GM12878 (cell line): ENCODE measurements at regions not wholly inside any gene's neighbourhood (a gene's known extent, or its start where the extent isn't known, plus 50 kb on each side); places are given as distances from the start of the nearest gene placed in this dataset.

ENCODE experiments used
- ATAC-seq: fragments of 200-7000 bp; cut with Tn5 transposase; 3 replicates; pipeline ENCODE4 v1.9.1; 2020; ENCODE audit warnings: mild to moderate bottlenecking, moderate library complexity
- BruUV-seq: library from RNA; stranded (reverse); fragments of 400-500 nt; replicated peaks from 2 replicates; lab custom pipeline; 2021; lab: Mats Ljungman, UMichigan
- CTCF ChIA-PET: fragments of 300-600 bp; sonication (Branson Sonifier 250); formaldehyde crosslinking; extraction: SDS; loops from one replicate; lab custom pipeline; 2021; ENCODE audit warnings: inconsistent platforms; lab: Yijun Ruan, JAX
- POLR2A ChIA-PET: fragments of 350-600 bp; formaldehyde crosslinking; extraction: SDS; loops from one replicate; lab custom pipeline; 2021; ENCODE audit warnings: inconsistent platforms; lab: Charles Lee
- RAD21 ChIA-PET: fragments of 300-600 bp; sonication (Branson Sonifier 250); formaldehyde crosslinking; loops from one replicate; lab custom pipeline; 2023; ENCODE audit warnings: antibody characterized with exemption; ENCODE audit not compliant: unreplicated experiment; lab: Charles Lee
- SMC1A ChIA-PET: fragments of 300-600 bp; sonication (Branson Sonifier 250); formaldehyde crosslinking; loops from one replicate; lab custom pipeline; 2023; ENCODE audit not compliant: unreplicated experiment, uncharacterized antibody; lab: Charles Lee
- DNase-seq: peaks from one replicate; pipeline ENCODE4 v3.0.0-alpha.2; 2011; ENCODE audit warnings: low read depth, low spot score
- FAIRE-seq: peaks from 3 replicates; lab custom pipeline; 2011; peaks lifted over from hg19 to GRCh38; lab: Jason Lieb, UNC
- H2AFZ ChIP-seq: 2 replicates; pipeline ENCODE4 v1.6.0; 2011; ENCODE audit warnings: low read depth, low read length, control low read depth; ENCODE audit not compliant: control insufficient read depth
- H3K27ac ChIP-seq: 2 replicates; pipeline ENCODE4 v1.5.1; 2011; ENCODE audit warnings: control low read depth; ENCODE audit not compliant: control insufficient read depth, insufficient read depth
- H3K27me3 ChIP-seq, 2 experiments: replicated peaks in 1 of 2; 2 replicates each; pipeline versions ENCODE4 v1.6.0 to v1.6.1; 2011; ENCODE audit warnings: low read length in 1 of 2; ENCODE audit not compliant: control insufficient read depth in 2 of 2, insufficient read depth in 2 of 2
- H3K36me3 ChIP-seq, 2 experiments: 2 replicates each; pipeline ENCODE4 v1.5.1; 2011; ENCODE audit warnings: low read length in 1 of 2; ENCODE audit not compliant: control insufficient read depth in 2 of 2, insufficient read depth in 2 of 2
- H3K4me1 ChIP-seq: 2 replicates; pipeline ENCODE4 v1.6.1; 2011; ENCODE audit warnings: mild to moderate bottlenecking, low read length, moderate library complexity, mixed read lengths; ENCODE audit not compliant: control insufficient read depth, insufficient read depth
- H3K4me2 ChIP-seq: 2 replicates; pipeline ENCODE4 v1.6.0; 2011; ENCODE audit warnings: control low read depth; ENCODE audit not compliant: control insufficient read depth, insufficient read depth
- H3K4me3 ChIP-seq: fragments of 200-600 bp; sonication (generic); 2 replicates; pipeline ENCODE4 v1.5.1; 2016
- H3K79me2 ChIP-seq: 2 replicates; pipeline ENCODE4 v1.6.0; 2011; ENCODE audit warnings: low read length; ENCODE audit not compliant: control insufficient read depth, insufficient read depth
- H3K9ac ChIP-seq: 2 replicates; pipeline ENCODE4 v1.8.0; 2011; ENCODE audit warnings: low read length, control low read depth, mixed read lengths; ENCODE audit not compliant: control insufficient read depth, insufficient read depth
- H3K9me3 ChIP-seq: replicated peaks from 3 replicates; pipeline ENCODE4 v1.5.1; 2011; ENCODE audit warnings: mild to moderate bottlenecking, low read length; ENCODE audit not compliant: control insufficient read depth, insufficient read depth
- H4K20me1 ChIP-seq: 2 replicates; pipeline ENCODE4 v1.6.0; 2011; ENCODE audit not compliant: control insufficient read depth, insufficient read depth
- EGR1 ChIP-seq, 2 experiments: IDR thresholded peaks; 1 replicate in 1 of 2; 2 replicates in 1 of 2; pipeline ENCODE4 v1.6.1; 2011 to 2012; ENCODE audit warnings: low read depth in 2 of 2, low read length in 2 of 2, borderline replicate concordance in 1 of 2, mild to moderate bottlenecking in 1 of 2, moderate library complexity in 1 of 2
- ESRRA ChIP-seq: IDR thresholded peaks from 2 replicates; pipeline ENCODE4 v1.6.1; 2012; ENCODE audit warnings: mild to moderate bottlenecking, low read length, improper control_type of control experiment
- IRF4 ChIP-seq: IDR thresholded peaks from 2 replicates; pipeline ENCODE4 v1.6.1; 2011; ENCODE audit warnings: low read depth, low read length
- MYC ChIP-seq: IDR thresholded peaks from 2 replicates; pipeline ENCODE4 v1.6.1; 2011; ENCODE audit warnings: mild to moderate bottlenecking, low read length, moderate library complexity, inconsistent platforms; ENCODE audit not compliant: insufficient read depth, insufficient replicate concordance, insufficient read length, severe bottlenecking
- NFYA ChIP-seq: IDR thresholded peaks from 2 replicates; pipeline ENCODE4 v1.6.1; 2011; ENCODE audit warnings: low read depth, mild to moderate bottlenecking, low read length, improper control_type of control experiment, borderline replicate concordance
- NFYB ChIP-seq: IDR thresholded peaks from 2 replicates; pipeline ENCODE4 v1.6.1; 2011; ENCODE audit warnings: low read depth, mild to moderate bottlenecking, low read length, improper control_type of control experiment, moderate library complexity; ENCODE audit not compliant: insufficient read depth
- NKRF ChIP-seq: fragments of 450-650 bp; conservative IDR thresholded peaks from 2 replicates; pipeline ENCODE4 v1.6.1; 2017; ENCODE audit warnings: mild to moderate bottlenecking, moderate library complexity
- SMAD1 ChIP-seq: fragments of 450-650 bp; IDR thresholded peaks from 2 replicates; pipeline ENCODE4 v1.6.1; 2018; ENCODE audit warnings: mild to moderate bottlenecking, low read depth; ENCODE audit not compliant: partially characterized antibody
- SP1 ChIP-seq: IDR thresholded peaks from one replicate; pipeline ENCODE4 v1.6.1; 2011; ENCODE audit warnings: low read depth, low read length
- SPI1 ChIP-seq: IDR thresholded peaks from 2 replicates; pipeline ENCODE4 v1.6.1; 2011; ENCODE audit warnings: low read depth, mild to moderate bottlenecking, low read length, moderate library complexity, borderline replicate concordance; ENCODE audit not compliant: insufficient read depth
- SREBF1 ChIP-seq: IDR thresholded peaks from 2 replicates; pipeline ENCODE4 v1.6.1; 2012; ENCODE audit warnings: mild to moderate bottlenecking, low read length
- YBX1 ChIP-seq: fragments of 450-650 bp; IDR thresholded peaks from 2 replicates; pipeline ENCODE4 v1.6.1; 2016; ENCODE audit warnings: antibody characterized with exemption
- YY1 ChIP-seq: IDR thresholded peaks from 2 replicates; pipeline ENCODE4 v1.6.1; 2011; ENCODE audit warnings: low read depth, mild to moderate bottlenecking, low read length
- ZBTB4 ChIP-seq: fragments of 450-650 bp; formaldehyde crosslinking; IDR thresholded peaks from 2 replicates; pipeline ENCODE4 v1.4.0; 2022; ENCODE audit warnings: mild to moderate bottlenecking, moderate library complexity
- ZNF24 ChIP-seq: fragments of 450-650 bp; IDR thresholded peaks from 2 replicates; pipeline ENCODE4 v1.6.1; 2017; ENCODE audit warnings: antibody characterized with exemption, mild to moderate bottlenecking
- WGBS: methylation state at CpG from one replicate; pipeline ENCODE4 v1.1.6; 2016; ENCODE audit warnings: low lambda C conversion rate; ENCODE audit not compliant: insufficient replicate concordance, insufficient coverage; ENCODE audit errors: missing lambda C conversion rate; 5-methylcytosine and 5-hydroxymethylcytosine counted together
- in situ Hi-C: fragments of 300-500 bp; cut with MboI; formaldehyde crosslinking; loops from 9 replicates; pipeline ENCODE4 v1.14.3; 2018; ENCODE audit warnings: mixed read lengths
- intact Hi-C: fragments of 100-400 bp; cut with micrococcal nuclease; formaldehyde crosslinking; loops from one replicate; pipeline ENCODE4 v1.14.2; 2022; ENCODE audit not compliant: unreplicated experiment
- TF ChIP-seq, protein P1 (sequence below): fragments of 150-350 bp; IDR thresholded peaks from 2 replicates; pipeline ENCODE4 v1.6.1; 2014; ENCODE audit warnings: mild to moderate bottlenecking, low read depth, low read length
- TF ChIP-seq, protein P2 (sequence below): IDR thresholded peaks from 2 replicates; pipeline ENCODE4 v1.6.1; 2011; ENCODE audit warnings: borderline replicate concordance, low read depth, mild to moderate bottlenecking, moderate library complexity, mixed read lengths, low read length; ENCODE audit not compliant: insufficient read depth; ENCODE audit errors: extremely low read length

GRCh38 chr7:157488966-157489365 is 152.2 kb downstream of the DNAJB6 start:
- Histone ChIP-seq H3K4me2 (no peak overlapping the region), H3K79me2 (no peaks in the 10 kb centered on the region), H2AFZ (no peak overlapping the region), H3K27me3 (no peaks in the 10 kb centered on the region), H4K20me1 (no peaks in the 10 kb centered on the region), H3K9me3 (no peaks in the 10 kb centered on the region; the same call in 2 of the 3 replicates), H3K4me3 (no peak overlapping the region), H3K27ac (no peak overlapping the region), H3K4me1 (no peaks in the 10 kb centered on the region), H3K9ac (no peak overlapping the region), H3K36me3 (no peaks in the 10 kb centered on the region)
- TF ChIP-seq SMAD1: no peak
- TF ChIP-seq ESRRA: no peak
- no peak for TF ChIP-seq SREBF1
- no peak for TF ChIP-seq NKRF
- TF ChIP-seq YBX1: no peak
- TF ChIP-seq, protein P1, sequence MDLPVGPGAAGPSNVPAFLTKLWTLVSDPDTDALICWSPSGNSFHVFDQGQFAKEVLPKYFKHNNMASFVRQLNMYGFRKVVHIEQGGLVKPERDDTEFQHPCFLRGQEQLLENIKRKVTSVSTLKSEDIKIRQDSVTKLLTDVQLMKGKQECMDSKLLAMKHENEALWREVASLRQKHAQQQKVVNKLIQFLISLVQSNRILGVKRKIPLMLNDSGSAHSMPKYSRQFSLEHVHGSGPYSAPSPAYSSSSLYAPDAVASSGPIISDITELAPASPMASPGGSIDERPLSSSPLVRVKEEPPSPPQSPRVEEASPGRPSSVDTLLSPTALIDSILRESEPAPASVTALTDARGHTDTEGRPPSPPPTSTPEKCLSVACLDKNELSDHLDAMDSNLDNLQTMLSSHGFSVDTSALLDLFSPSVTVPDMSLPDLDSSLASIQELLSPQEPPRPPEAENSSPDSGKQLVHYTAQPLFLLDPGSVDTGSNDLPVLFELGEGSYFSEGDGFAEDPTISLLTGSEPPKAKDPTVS: no peak
- no peak for TF ChIP-seq MYC
- TF ChIP-seq NFYA: no peak
- TF ChIP-seq SP1: no peak
- TF ChIP-seq SPI1: no peak
- TF ChIP-seq, protein P2, sequence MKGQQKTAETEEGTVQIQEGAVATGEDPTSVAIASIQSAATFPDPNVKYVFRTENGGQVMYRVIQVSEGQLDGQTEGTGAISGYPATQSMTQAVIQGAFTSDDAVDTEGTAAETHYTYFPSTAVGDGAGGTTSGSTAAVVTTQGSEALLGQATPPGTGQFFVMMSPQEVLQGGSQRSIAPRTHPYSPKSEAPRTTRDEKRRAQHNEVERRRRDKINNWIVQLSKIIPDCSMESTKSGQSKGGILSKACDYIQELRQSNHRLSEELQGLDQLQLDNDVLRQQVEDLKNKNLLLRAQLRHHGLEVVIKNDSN: no peak
- TF ChIP-seq EGR1 (IDR thresholded peaks at IDR 0.05; ENCODE audit: borderline replicate concordance in 1 of 2, low read depth in 2 of 2, low read length in 2 of 2): no peak
- TF ChIP-seq ZBTB4 (CRISPR knock-in tag): no peak
- TF ChIP-seq YY1: no peak
- TF ChIP-seq ZNF24: no peak
- no peak for TF ChIP-seq IRF4
- TF ChIP-seq NFYB: no peak
- ATAC-seq (no peak), FAIRE-seq (no peak), DNase-seq (no peak)
- intact Hi-C loops: no loop called here
- in situ Hi-C loops: no loop called here
- CTCF ChIA-PET: no interaction called here
- SMC1A ChIA-PET: no interaction called here
- 35% methylated on average over 10 of the region's 10 CpGs for WGBS
- RAD21 ChIA-PET: no interaction called here
- BruUV-seq: no TSS peak
- POLR2A ChIA-PET: no interaction called here
